OCI-LY1 (cell line): ENCODE measurements at regions not wholly inside any gene's neighbourhood (a gene's known extent, or its start where the extent isn't known, plus 50 kb on each side); places are given as distances from the start of the nearest gene placed in this dataset.

Source experiments
- CTCF ChIP-seq: fragments of 200-600 bp; sonication (generic), shearing (Covaris generic); IDR thresholded peaks from 2 replicates; pipeline ENCODE4 v1.5.1; 2017; ENCODE audit warnings: mild to moderate bottlenecking, antibody characterized with exemption, low read length, moderate library complexity, mixed read lengths
- EZH2 ChIP-seq: fragments of 200-600 bp; sonication (generic), shearing (Covaris generic); IDR thresholded peaks from 2 replicates; pipeline ENCODE4 v1.8.0; 2017; ENCODE audit warnings: borderline replicate concordance, mixed run types, mild to moderate bottlenecking, antibody characterized with exemption, low read length, moderate library complexity, mixed read lengths

- no peak for TF ChIP-seq CTCF
- no peak for TF ChIP-seq EZH2
Observed at GRCh38 chr13:44086389-44086788, 206.7 kb downstream of the LACC1 start.
